OCI-LY7 (cell line): ENCODE measurements at regions not wholly inside any gene's neighbourhood (a gene's known extent, or its start where the extent isn't known, plus 50 kb on each side); places are given as distances from the start of the nearest gene placed in this dataset.
A peak's percentile ranks its signal among the peaks of the same experiment; 100 is the strongest.

Experiments used
- BruUV-seq: library from RNA; stranded (reverse); fragments of 400-500 nt; replicated peaks from 2 replicates; lab custom pipeline; 2021; lab: Mats Ljungman, UMichigan
- CTCF ChIA-PET: fragments of 300-600 bp; sonication (Branson Sonifier 250); formaldehyde crosslinking; loops from one replicate; lab custom pipeline; 2022; ENCODE audit warnings: antibody characterized with exemption; ENCODE audit not compliant: unreplicated experiment; lab: Charles Lee
- POLR2A ChIA-PET: fragments of 300-600 bp; sonication (Branson Sonifier 250); formaldehyde crosslinking; loops from one replicate; lab custom pipeline; 2022; ENCODE audit warnings: antibody characterized with exemption; lab: Charles Lee
- DNase-seq: peaks from one replicate; pipeline ENCODE4 v3.0.0-alpha.2; 2015; ENCODE audit warnings: low spot score
- H2AFZ ChIP-seq: fragments of 200-600 bp; sonication (generic), shearing (Covaris generic); 2 replicates; pipeline ENCODE4 v1.6.1; 2014; ENCODE audit warnings: mild to moderate bottlenecking, antibody characterized with exemption, low read length, moderate library complexity
- H3K27ac ChIP-seq: fragments of 200-600 bp; sonication (generic); 2 replicates; pipeline ENCODE4 v1.5.1; 2014; ENCODE audit warnings: mixed run types, low read depth, mild to moderate bottlenecking, moderate library complexity, low read length, inconsistent platforms; ENCODE audit not compliant: poor library complexity, severe bottlenecking
- H3K36me3 ChIP-seq: fragments of 200-600 bp; sonication (generic); 2 replicates; pipeline ENCODE4 v1.6.1; 2014; ENCODE audit warnings: mild to moderate bottlenecking, antibody characterized with exemption, low read length, moderate library complexity, mixed read lengths; ENCODE audit not compliant: insufficient read depth
- H3K4me1 ChIP-seq: fragments of 200-600 bp; sonication (generic); 2 replicates; pipeline ENCODE4 v1.5.1; 2014; ENCODE audit warnings: mild to moderate bottlenecking, low read length; ENCODE audit not compliant: insufficient read depth, poor library complexity, severe bottlenecking
- H3K4me2 ChIP-seq: fragments of 200-600 bp; sonication (generic); 2 replicates; pipeline ENCODE4 v1.6.1; 2014; ENCODE audit warnings: mild to moderate bottlenecking, low read length
- H3K4me3 ChIP-seq: fragments of 200-600 bp; sonication (generic); 2 replicates; pipeline ENCODE4 v1.5.1; 2014; ENCODE audit warnings: mild to moderate bottlenecking, low read depth, low read length; ENCODE audit not compliant: poor library complexity, severe bottlenecking
- H3K79me2 ChIP-seq: fragments of 200-600 bp; sonication (generic); 2 replicates; pipeline ENCODE4 v1.6.1; 2016; ENCODE audit warnings: low read depth, mild to moderate bottlenecking, low read length, moderate library complexity, mixed read lengths; ENCODE audit not compliant: insufficient read depth
- H3K9me2 ChIP-seq: fragments of 200-600 bp; sonication (generic); 2 replicates; pipeline ENCODE4 v1.6.1; 2016; ENCODE audit warnings: mild to moderate bottlenecking, low read length, mixed read lengths; ENCODE audit not compliant: insufficient read depth
- H3K9me3 ChIP-seq: fragments of 200-600 bp; sonication (generic); 2 replicates; pipeline ENCODE4 v1.6.1; 2014; ENCODE audit warnings: mild to moderate bottlenecking, mixed run types, low read length, mixed read lengths
- H4K20me1 ChIP-seq: fragments of 200-600 bp; sonication (generic); 2 replicates; pipeline ENCODE4 v1.6.1; 2014; ENCODE audit warnings: mild to moderate bottlenecking, antibody characterized with exemption, low read length, moderate library complexity, mixed read lengths; ENCODE audit not compliant: insufficient read depth
- CTCF ChIP-seq: fragments of 200-600 bp; sonication (generic); conservative IDR thresholded peaks from 2 replicates; pipeline ENCODE4 v1.5.1; 2014; ENCODE audit warnings: mild to moderate bottlenecking, antibody characterized with exemption, low read length, moderate library complexity, mixed read lengths
- EZH2phosphoT487 ChIP-seq: fragments of 200-600 bp; sonication (generic); IDR thresholded peaks from 2 replicates; pipeline ENCODE4 v1.6.1; 2018; ENCODE audit warnings: low read depth, borderline replicate concordance, mild to moderate bottlenecking, mixed run types, antibody characterized with exemption, low read length, moderate library complexity, mixed read lengths
- intact Hi-C: fragments of 100-400 bp; cut with micrococcal nuclease; formaldehyde crosslinking; loops from one replicate; pipeline ENCODE4 v1.10.0; 2022; ENCODE audit not compliant: unreplicated experiment

GRCh38 chr5:56640763-56641406 is 174.5 kb upstream of the MAP3K1 start:
- Histone ChIP-seq H3K4me3 (no peak overlapping the region), H3K27ac (no peak overlapping the region), H3K4me2 (no peak overlapping the region), H3K79me2 (no peaks in the 10 kb centered on the region), H3K4me1 (peaks cover 10% of the 10 kb centered on the region), H2AFZ (peak overlapping the region; percentile 20; the same call in 1 of the 2 replicates), H3K36me3 (no peaks in the 10 kb centered on the region), H3K9me3 (no peaks in the 10 kb centered on the region), H3K9me2 (no peaks in the 10 kb centered on the region), H4K20me1 (no peaks in the 10 kb centered on the region)
- no peak for TF ChIP-seq EZH2phosphoT487
- TF ChIP-seq CTCF, result no peak
- BruUV-seq, result no TSS peak
- CTCF ChIA-PET, result no interaction called here
- DNase-seq, result peak; percentile 48
- POLR2A ChIA-PET, result interaction anchor here (0.5 to 1.6 kb wide), 4 partner anchors 22 to 252 kb away, joined by 3 to 5 read pairs (median 3); no protein-coding TSS in a partner anchor
- intact Hi-C loops, result no loop called here

GRCh38 chr5:56639476-56639875 is 175.9 kb upstream of the MAP3K1 start:
- intact Hi-C loops, result no loop called here
- H3K4me3 ChIP-seq, result no peak overlapping the region
- H3K4me1 ChIP-seq, result peaks cover 10% of the 10 kb centered on the region
- H3K79me2 ChIP-seq, result no peaks in the 10 kb centered on the region
- H3K27ac ChIP-seq, result no peak overlapping the region
- no peaks in the 10 kb centered on the region for H3K9me3 ChIP-seq
- DNase-seq, result no peak
- H3K36me3 ChIP-seq, result no peaks in the 10 kb centered on the region
- H3K4me2 ChIP-seq, result no peak overlapping the region
- ChIA-PET CTCF (no interaction called here), POLR2A (interaction anchor here (1.0 kb wide), 2 partner anchors 17 to 135 kb away, joined by 3 read pairs; no protein-coding TSS in a partner anchor)
- BruUV-seq, result no TSS peak
- TF ChIP-seq EZH2phosphoT487 (no peak), CTCF (no peak)
- H4K20me1 ChIP-seq, result no peaks in the 10 kb centered on the region
- no peak overlapping the region for H2AFZ ChIP-seq
- H3K9me2 ChIP-seq, result no peaks in the 10 kb centered on the region

- POLR2A ChIA-PET, result interaction anchor here (1.0 kb wide), 2 partner anchors 18 to 136 kb away, joined by 3 read pairs; no protein-coding TSS in a partner anchor
- Histone ChIP-seq H3K9me3 (no peaks in the 10 kb centered on the region), H3K9me2 (no peaks in the 10 kb centered on the region), H2AFZ (no peak overlapping the region), H3K36me3 (no peaks in the 10 kb centered on the region), H3K27ac (no peak overlapping the region), H3K4me2 (no peak overlapping the region), H3K79me2 (no peaks in the 10 kb centered on the region), H3K4me3 (no peak overlapping the region), H3K4me1 (peaks cover 10% of the 10 kb centered on the region), H4K20me1 (no peaks in the 10 kb centered on the region)
- BruUV-seq, result no TSS peak
- intact Hi-C loops, result no loop called here
- TF ChIP-seq CTCF (no peak), EZH2phosphoT487 (no peak)
- CTCF ChIA-PET, result no interaction called here
- no peak for DNase-seq
Observed at GRCh38 chr5:56638768-56639238, 176.5 kb upstream of the MAP3K1 start.
